ENCODE measurements at regions not wholly inside any gene's neighbourhood (a gene's known extent, or its start where the extent isn't known, plus 50 kb on each side); places are given as distances from the start of the nearest gene placed in this dataset.

- no peak overlapping the region for H2BK5ac ChIP-seq (ENCODE audit: low read length)
- WGBS (ENCODE audit: extremely low coverage, insufficient coverage, low lambda C conversion rate) = no CpG with 5 or more reads among the region's 3 CpGs
- peak overlapping the region; percentile 31 for H3K18ac ChIP-seq (ENCODE audit: low read length)
- H2BK120ac ChIP-seq (ENCODE audit: low read depth, low read length) = no peak overlapping the region
- no peak overlapping the region for H3K4me2 ChIP-seq (ENCODE audit: low read length)
- H3K27me3 ChIP-seq (ENCODE audit: insufficient read depth, low read length, poor library complexity) = no peaks in the 10 kb centered on the region
- H3K9ac ChIP-seq (ENCODE audit: low read length) = no peak overlapping the region
- H3K36me3 ChIP-seq (ENCODE audit: control insufficient read depth, insufficient read depth, low read length) = no peaks in the 10 kb centered on the region
- H4K5ac ChIP-seq (ENCODE audit: low read length) = no peak overlapping the region
- no peak overlapping the region for H3K23ac ChIP-seq (ENCODE audit: low read length)
- no peaks in the 10 kb centered on the region for H3K79me1 ChIP-seq (ENCODE audit: low read length)
- H3K56ac ChIP-seq (ENCODE audit: low read length) = no peak overlapping the region
- no peak overlapping the region for H3K4me3 ChIP-seq (ENCODE audit: low read length)
- no peak overlapping the region for H2AK5ac ChIP-seq (ENCODE audit: low read length)
- no peak for DNase-seq
- H3K4me1 ChIP-seq (ENCODE audit: control insufficient read depth, low read depth, low read length) = no peaks in the 10 kb centered on the region
- H4K8ac ChIP-seq (ENCODE audit: low read depth, low read length) = no peak overlapping the region
- no peak overlapping the region for H3K4ac ChIP-seq (ENCODE audit: low read depth, low read length)
- no peak overlapping the region for H3K27ac ChIP-seq (ENCODE audit: low read depth, low read length)
- no peaks in the 10 kb centered on the region for H3K79me2 ChIP-seq (ENCODE audit: control insufficient read depth, insufficient read depth, low read length)
- H2BK15ac ChIP-seq (replicated peaks; ENCODE audit: low read depth) = no peak overlapping the region
Observed at GRCh38 chr11:15690320-15690719, 575.6 kb downstream of the INSC start.

GRCh38 chr11:15692739-15693138 is 578.0 kb downstream of the INSC start:
- Histone ChIP-seq H3K23ac (ENCODE audit: low read length) (no peak overlapping the region), H3K9ac (ENCODE audit: low read length) (no peak overlapping the region), H3K27ac (ENCODE audit: low read depth, low read length) (no peak overlapping the region), H2BK120ac (ENCODE audit: low read depth, low read length) (peak overlapping the region; percentile 3), H3K27me3 (ENCODE audit: insufficient read depth, low read length, poor library complexity) (no peaks in the 10 kb centered on the region), H3K4ac (ENCODE audit: low read depth, low read length) (no peak overlapping the region), H3K79me2 (ENCODE audit: control insufficient read depth, insufficient read depth, low read length) (no peaks in the 10 kb centered on the region), H3K18ac (ENCODE audit: low read length) (no peak overlapping the region), H2AK5ac (ENCODE audit: low read length) (no peak overlapping the region), H2BK15ac (replicated peaks; ENCODE audit: low read depth) (no peak overlapping the region), H4K8ac (ENCODE audit: low read depth, low read length) (no peak overlapping the region), H4K5ac (ENCODE audit: low read length) (no peak overlapping the region), H3K36me3 (ENCODE audit: control insufficient read depth, insufficient read depth, low read length) (no peaks in the 10 kb centered on the region), H3K4me1 (ENCODE audit: control insufficient read depth, low read depth, low read length) (no peaks in the 10 kb centered on the region), H3K79me1 (ENCODE audit: low read length) (no peaks in the 10 kb centered on the region), H2BK5ac (ENCODE audit: low read length) (no peak overlapping the region), H3K56ac (ENCODE audit: low read length) (no peak overlapping the region), H3K4me3 (ENCODE audit: low read length) (no peak overlapping the region), H3K4me2 (ENCODE audit: low read length) (no peak overlapping the region)
- no CpG with 5 or more reads among the region's 3 CpGs for WGBS (ENCODE audit: extremely low coverage, insufficient coverage, low lambda C conversion rate)
- peak; percentile 21 for DNase-seq

DNA sequence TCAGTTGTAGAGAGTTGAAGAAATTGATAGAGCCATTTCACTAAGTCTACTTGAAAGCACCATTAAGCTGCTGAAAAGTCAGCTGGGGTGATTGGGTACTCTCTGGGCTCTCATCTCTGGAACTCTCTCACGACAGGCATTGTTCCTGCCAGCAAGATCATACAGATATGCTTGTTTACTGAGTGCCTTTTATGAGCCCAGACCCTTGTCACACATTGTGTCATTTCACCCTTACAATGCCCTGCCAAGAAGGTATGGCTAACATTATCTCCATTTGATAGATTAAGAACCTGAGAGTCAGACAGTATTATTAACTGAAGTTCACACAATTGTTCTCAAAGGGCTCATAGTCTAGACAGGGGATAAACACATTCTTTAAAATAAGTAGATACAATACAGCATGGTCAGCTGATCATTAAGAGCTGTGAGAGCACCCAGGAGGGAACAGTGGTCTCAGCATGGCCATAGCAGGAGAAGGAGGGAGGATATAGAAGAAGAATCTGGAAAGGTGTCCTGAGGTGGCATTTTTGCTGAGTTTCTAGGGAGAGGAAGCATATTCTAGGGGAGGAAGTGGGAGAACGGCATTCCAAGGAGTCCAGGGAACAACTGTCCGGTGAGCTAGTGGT is 580.5 kb downstream of the INSC start:
- no peak overlapping the region for H3K18ac ChIP-seq (ENCODE audit: low read length)
- no peaks in the 10 kb centered on the region for H3K4me1 ChIP-seq (ENCODE audit: control insufficient read depth, low read depth, low read length)
- H3K79me1 ChIP-seq (ENCODE audit: low read length) = no peaks in the 10 kb centered on the region
- no peaks in the 10 kb centered on the region for H3K36me3 ChIP-seq (ENCODE audit: control insufficient read depth, insufficient read depth, low read length)
- WGBS (ENCODE audit: extremely low coverage, insufficient coverage, low lambda C conversion rate) = no CpG with 5 or more reads among the region's 3 CpGs
- no peak overlapping the region for H4K8ac ChIP-seq (ENCODE audit: low read depth, low read length)
- H2BK15ac ChIP-seq (replicated peaks; ENCODE audit: low read depth) = no peak overlapping the region
- DNase-seq = peak; percentile 78
- H3K27ac ChIP-seq (ENCODE audit: low read depth, low read length) = peak overlapping the region; percentile 68
- no peak overlapping the region for H3K4me2 ChIP-seq (ENCODE audit: low read length)
- no peaks in the 10 kb centered on the region for H3K79me2 ChIP-seq (ENCODE audit: control insufficient read depth, insufficient read depth, low read length)
- H3K23ac ChIP-seq (ENCODE audit: low read length) = no peak overlapping the region
- H2AK5ac ChIP-seq (ENCODE audit: low read length) = no peak overlapping the region
- H2BK120ac ChIP-seq (ENCODE audit: low read depth, low read length) = peak overlapping the region; percentile 79
- H3K56ac ChIP-seq (ENCODE audit: low read length) = peak overlapping the region; percentile 30
- no peak overlapping the region for H4K5ac ChIP-seq (ENCODE audit: low read length)
- H2BK5ac ChIP-seq (ENCODE audit: low read length) = peak overlapping the region; percentile 87
- no peak overlapping the region for H3K4ac ChIP-seq (ENCODE audit: low read depth, low read length)
- H3K4me3 ChIP-seq (ENCODE audit: low read length) = no peak overlapping the region
- H3K9ac ChIP-seq (ENCODE audit: low read length) = no peak overlapping the region
- H3K27me3 ChIP-seq (ENCODE audit: insufficient read depth, low read length, poor library complexity) = no peaks in the 10 kb centered on the region

DNA sequence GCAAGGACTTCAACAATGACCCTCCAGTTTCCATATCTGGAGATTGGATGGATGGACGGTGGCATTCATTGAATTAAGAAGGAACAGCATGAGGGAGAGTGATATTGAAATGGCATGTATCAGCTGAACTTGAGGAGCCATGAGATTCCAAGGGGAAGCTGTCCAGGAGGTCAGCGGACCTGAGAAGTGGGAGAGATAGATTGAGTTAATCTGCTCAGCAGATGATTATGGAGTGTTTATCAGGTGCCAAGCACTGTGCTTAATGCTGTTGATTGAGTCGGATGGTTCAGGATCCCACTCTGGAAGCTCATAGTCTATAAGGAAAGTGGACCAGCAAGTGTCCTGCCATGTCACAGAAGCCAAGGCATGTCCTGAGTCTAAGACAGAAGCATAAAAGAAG is 581.3 kb downstream of the INSC start:
- no peak overlapping the region for H3K23ac ChIP-seq (ENCODE audit: low read length)
- H3K4me1 ChIP-seq (ENCODE audit: control insufficient read depth, low read depth, low read length) = no peaks in the 10 kb centered on the region
- no peak overlapping the region for H3K9ac ChIP-seq (ENCODE audit: low read length)
- no peak overlapping the region for H3K4me3 ChIP-seq (ENCODE audit: low read length)
- H3K27me3 ChIP-seq (ENCODE audit: insufficient read depth, low read length, poor library complexity) = no peaks in the 10 kb centered on the region
- no peak overlapping the region for H4K8ac ChIP-seq (ENCODE audit: low read depth, low read length)
- H3K4ac ChIP-seq (ENCODE audit: low read depth, low read length) = no peak overlapping the region
- H3K56ac ChIP-seq (ENCODE audit: low read length) = no peak overlapping the region
- WGBS (ENCODE audit: extremely low coverage, insufficient coverage, low lambda C conversion rate) = no CpG with 5 or more reads among the region's 3 CpGs
- H3K79me1 ChIP-seq (ENCODE audit: low read length) = no peaks in the 10 kb centered on the region
- peak; percentile 51 for DNase-seq
- H3K79me2 ChIP-seq (ENCODE audit: control insufficient read depth, insufficient read depth, low read length) = no peaks in the 10 kb centered on the region
- no peak overlapping the region for H2AK5ac ChIP-seq (ENCODE audit: low read length)
- H3K27ac ChIP-seq (ENCODE audit: low read depth, low read length) = no peak overlapping the region
- no peaks in the 10 kb centered on the region for H3K36me3 ChIP-seq (ENCODE audit: control insufficient read depth, insufficient read depth, low read length)
- H4K5ac ChIP-seq (ENCODE audit: low read length) = no peak overlapping the region
- no peak overlapping the region for H2BK120ac ChIP-seq (ENCODE audit: low read depth, low read length)
- no peak overlapping the region for H2BK5ac ChIP-seq (ENCODE audit: low read length)
- no peak overlapping the region for H2BK15ac ChIP-seq (replicated peaks; ENCODE audit: low read depth)
- H3K4me2 ChIP-seq (ENCODE audit: low read length) = no peak overlapping the region
- no peak overlapping the region for H3K18ac ChIP-seq (ENCODE audit: low read length)

GRCh38 chr11:15697437-15698236 is 582.9 kb downstream of the INSC start:
- H3K4me2 ChIP-seq (ENCODE audit: low read length) = no peak overlapping the region
- WGBS (ENCODE audit: extremely low coverage, insufficient coverage, low lambda C conversion rate) = no CpG with 5 or more reads among the region's 6 CpGs
- no peak overlapping the region for H3K27ac ChIP-seq (ENCODE audit: low read depth, low read length)
- H3K23ac ChIP-seq (ENCODE audit: low read length) = no peak overlapping the region
- H2BK120ac ChIP-seq (ENCODE audit: low read depth, low read length) = peak overlapping the region; percentile 19
- no peak overlapping the region for H2BK5ac ChIP-seq (ENCODE audit: low read length)
- H3K9ac ChIP-seq (ENCODE audit: low read length) = no peak overlapping the region
- H3K27me3 ChIP-seq (ENCODE audit: insufficient read depth, low read length, poor library complexity) = no peaks in the 10 kb centered on the region
- no peak overlapping the region for H3K4ac ChIP-seq (ENCODE audit: low read depth, low read length)
- no peaks in the 10 kb centered on the region for H3K79me2 ChIP-seq (ENCODE audit: control insufficient read depth, insufficient read depth, low read length)
- H3K4me1 ChIP-seq (ENCODE audit: control insufficient read depth, low read depth, low read length) = no peaks in the 10 kb centered on the region
- no peak overlapping the region for H2BK15ac ChIP-seq (replicated peaks; ENCODE audit: low read depth)
- H3K18ac ChIP-seq (ENCODE audit: low read length) = peak overlapping the region; percentile 8
- DNase-seq = no peak
- H3K56ac ChIP-seq (ENCODE audit: low read length) = peak overlapping the region; percentile 28
- no peak overlapping the region for H3K4me3 ChIP-seq (ENCODE audit: low read length)
- no peak overlapping the region for H2AK5ac ChIP-seq (ENCODE audit: low read length)
- no peaks in the 10 kb centered on the region for H3K79me1 ChIP-seq (ENCODE audit: low read length)
- H4K8ac ChIP-seq (ENCODE audit: low read depth, low read length) = no peak overlapping the region
- no peak overlapping the region for H4K5ac ChIP-seq (ENCODE audit: low read length)
- no peaks in the 10 kb centered on the region for H3K36me3 ChIP-seq (ENCODE audit: control insufficient read depth, insufficient read depth, low read length)
